ENCODE measurements at regions not wholly inside any gene's neighbourhood (a gene's known extent, or its start where the extent isn't known, plus 50 kb on each side); places are given as distances from the start of the nearest gene placed in this dataset.

GRCh38 chr2:175317751-175318150 lies 136.2 kb upstream of the ATP5MC3 start:
- TF ChIP-seq RNF2 (IDR thresholded peaks at IDR 0.05; ENCODE audit: borderline replicate concordance, low read depth) (no peak), POLR2A (IDR thresholded peaks at IDR 0.05; ENCODE audit: low read length) (no peak), BHLHE40 (IDR thresholded peaks at IDR 0.05; ENCODE audit: low read depth, low read length) (no peak), CTCF (IDR thresholded peaks at IDR 0.05) (no peak), KDM5A (IDR thresholded peaks at IDR 0.05) (no peak), ZNF302 (CRISPR knock-in tag; IDR thresholded peaks at IDR 0.05) (no peak), POLR2AphosphoS2 (conservative IDR thresholded peaks at IDR 0.05; ENCODE audit: low read length) (no peak), E2F6 (IDR thresholded peaks at IDR 0.05; ENCODE audit: borderline replicate concordance, low read depth) (no peak), RAD21 (conservative IDR thresholded peaks at IDR 0.05 in 1 of 2, IDR thresholded peaks at IDR 0.05 in 1 of 2) (no peak), ESRRA (IDR thresholded peaks at IDR 0.05; ENCODE audit: borderline replicate concordance, low read length) (no peak), JUNB (IDR thresholded peaks at IDR 0.05) (no peak), NFE2L2 (conservative IDR thresholded peaks at IDR 0.05; ENCODE audit: low read length) (no peak)
- TF ChIP-seq, protein P1, sequence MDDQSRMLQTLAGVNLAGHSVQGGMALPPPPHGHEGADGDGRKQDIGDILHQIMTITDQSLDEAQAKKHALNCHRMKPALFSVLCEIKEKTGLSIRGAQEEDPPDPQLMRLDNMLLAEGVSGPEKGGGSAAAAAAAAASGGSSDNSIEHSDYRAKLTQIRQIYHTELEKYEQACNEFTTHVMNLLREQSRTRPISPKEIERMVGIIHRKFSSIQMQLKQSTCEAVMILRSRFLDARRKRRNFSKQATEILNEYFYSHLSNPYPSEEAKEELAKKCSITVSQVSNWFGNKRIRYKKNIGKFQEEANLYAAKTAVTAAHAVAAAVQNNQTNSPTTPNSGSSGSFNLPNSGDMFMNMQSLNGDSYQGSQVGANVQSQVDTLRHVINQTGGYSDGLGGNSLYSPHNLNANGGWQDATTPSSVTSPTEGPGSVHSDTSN (IDR thresholded peaks at IDR 0.05): no peak
